Upper lobe of left lung (tissue), 6 donors: ENCODE measurements at regions not wholly inside any gene's neighbourhood (a gene's known extent, or its start where the extent isn't known, plus 50 kb on each side); places are given as distances from the start of the nearest gene placed in this dataset.

Experiments
- ATAC-seq, 2 donors: fragments of 200-7000 bp; cut with Tn5 transposase; one replicate each; pipeline ENCODE4 v1.9.1; 2022; ENCODE audit warnings: mild to moderate bottlenecking in 2 of 2, moderate library complexity in 2 of 2; ENCODE audit not compliant: low FRiP score in 2 of 2
- DNase-seq, 2 donors: peaks; one replicate each; pipeline ENCODE4 v3.0.0-alpha.2; 2019 to 2020
- H3K27ac ChIP-seq, 4 donors: fragments of 200-600 bp; sonication (generic); one replicate each; pipeline ENCODE4 v1.5.1; 2016 to 2019
- H3K27me3 ChIP-seq, 4 donors: fragments of 200-600 bp; sonication (generic); one replicate each; pipeline ENCODE4 v1.5.1; 2017 to 2019
- H3K36me3 ChIP-seq, 4 donors: fragments of 200-600 bp; sonication (generic); one replicate each; pipeline ENCODE4 v1.5.1; 2016 to 2019
- H3K4me1 ChIP-seq, 4 donors: fragments of 200-600 bp; sonication (generic); one replicate each; pipeline ENCODE4 v1.5.1; 2018 to 2019
- H3K4me3 ChIP-seq, 4 donors: fragments of 200-600 bp; sonication (generic); one replicate each; pipeline ENCODE4 v1.5.1; 2017 to 2019; ENCODE audit warnings: mild to moderate bottlenecking in 2 of 4, moderate library complexity in 1 of 4
- H3K9me3 ChIP-seq, 4 donors: fragments of 200-600 bp; sonication (generic); one replicate each; pipeline ENCODE4 v1.5.1; 2018 to 2019
- CTCF ChIP-seq, 6 experiments: fragments of 450-650 bp in 4 of 6; fragments of 200-600 bp in 2 of 6; sonication (generic) in 2 of 6; IDR thresholded peaks; one replicate each; pipeline ENCODE4 v1.5.1; 2016 to 2019; ENCODE audit warnings: antibody characterized with exemption in 6 of 6
- EP300 ChIP-seq, 4 donors: sonication (generic); formaldehyde crosslinking; IDR thresholded peaks; one replicate each; pipeline ENCODE4 v1.5.1; 2017; ENCODE audit warnings: antibody characterized with exemption in 4 of 4, control low read depth in 2 of 4
- POLR2A ChIP-seq, 4 donors: fragments of 450-650 bp; IDR thresholded peaks; one replicate each; pipeline ENCODE4 v1.5.1; 2016 to 2017; ENCODE audit warnings: antibody characterized with exemption in 4 of 4, mild to moderate bottlenecking in 2 of 4
- POLR2AphosphoS5 ChIP-seq, 2 donors: sonication (generic); formaldehyde crosslinking; IDR thresholded peaks; one replicate each; pipeline ENCODE4 v1.5.1; 2017; ENCODE audit warnings: antibody characterized with exemption in 2 of 2
- WGBS, 2 donors: methylation state at CpG; one replicate each; pipeline ENCODE4 v1.1.5; 2017 to 2018; 5-methylcytosine and 5-hydroxymethylcytosine counted together
- donor health status: DM: no; HTN: no; CAD: no; lungs with moderate emphysema.
- donor health status: DM: no; HTN: yes; CAD: no; lungs with severe emphysema.

GRCh38 chr14:25620515-25620914 lies 570.6 kb upstream of the STXBP6 start:
- ATAC-seq, result no peak
- H3K4me1 ChIP-seq, result no peaks in the 10 kb centered on the region

GRCh38 chr14:25615174-25615573 lies 565.2 kb upstream of the STXBP6 start:
- DNase-seq (no peak), ATAC-seq (no peak)
- H3K27ac ChIP-seq, result no peak overlapping the region
- no peaks in the 10 kb centered on the region for H3K36me3 ChIP-seq
- H3K9me3 ChIP-seq, result peaks cover 0 to 14% (median 3%) of the 10 kb centered on the region in 4 donors
- TF ChIP-seq POLR2A (IDR thresholded peaks at IDR 0.05) (no peak), EP300 (IDR thresholded peaks at IDR 0.05) (no peak), CTCF (IDR thresholded peaks at IDR 0.05) (no peak), POLR2AphosphoS5 (IDR thresholded peaks at IDR 0.05) (no peak)
- no peak overlapping the region for H3K4me3 ChIP-seq
- H3K4me1 ChIP-seq, result no peaks in the 10 kb centered on the region
- no peaks in the 10 kb centered on the region for H3K27me3 ChIP-seq

More at GRCh38 chr14:25620515-25620914, 570.6 kb upstream of the STXBP6 start:
- Histone ChIP-seq H3K9me3 (peaks cover 0 to 14% (median 3%) of the 10 kb centered on the region in 4 donors), H3K36me3 (no peaks in the 10 kb centered on the region), H3K27me3 (no peaks in the 10 kb centered on the region), H3K27ac (no peak overlapping the region), H3K4me3 (no peak overlapping the region)
- TF ChIP-seq EP300 (IDR thresholded peaks at IDR 0.05) (no peak), POLR2A (IDR thresholded peaks at IDR 0.05) (no peak), CTCF (IDR thresholded peaks at IDR 0.05) (no peak), POLR2AphosphoS5 (IDR thresholded peaks at IDR 0.05) (no peak)
- DNase-seq, result no peak

GRCh38 chr14:25607192-25607591 lies 557.2 kb upstream of the STXBP6 start:
- no peaks in the 10 kb centered on the region for H3K36me3 ChIP-seq
- DNase-seq (no peak), ATAC-seq (no peak)
- H3K27me3 ChIP-seq, result no peaks in the 10 kb centered on the region
- H3K9me3 ChIP-seq, result peaks cover 0 to 3% (median 0%) of the 10 kb centered on the region in 4 donors
- 19 to 29% methylated on average over 3 of the region's 3 CpGs for WGBS, 2 donors
- no peak overlapping the region for H3K4me3 ChIP-seq
- H3K4me1 ChIP-seq, result no peaks in the 10 kb centered on the region
- no peak overlapping the region for H3K27ac ChIP-seq
- TF ChIP-seq POLR2AphosphoS5 (IDR thresholded peaks at IDR 0.05) (no peak), CTCF (IDR thresholded peaks at IDR 0.05) (no peak), EP300 (IDR thresholded peaks at IDR 0.05) (no peak), POLR2A (IDR thresholded peaks at IDR 0.05) (no peak)

GRCh38 chr14:25602106-25602505 lies 552.2 kb upstream of the STXBP6 start:
- DNase-seq (no peak), ATAC-seq (no peak)
- 85 to 87% methylated on average over 1 of the region's 1 CpG for WGBS, 2 donors
- Histone ChIP-seq H3K27ac (no peak overlapping the region), H3K27me3 (no peaks in the 10 kb centered on the region), H3K36me3 (no peaks in the 10 kb centered on the region), H3K4me1 (no peaks in the 10 kb centered on the region), H3K4me3 (no peak overlapping the region), H3K9me3 (peaks cover 0 to 3% (median 0%) of the 10 kb centered on the region in 4 donors)
- TF ChIP-seq POLR2A (IDR thresholded peaks at IDR 0.05) (no peak), EP300 (IDR thresholded peaks at IDR 0.05) (no peak), POLR2AphosphoS5 (IDR thresholded peaks at IDR 0.05) (no peak), CTCF (IDR thresholded peaks at IDR 0.05) (no peak)

GRCh38 chr14:25588751-25589150 lies 538.8 kb upstream of the STXBP6 start:
- WGBS, 2 donors, result 80 to 85% methylated on average over 3 of the region's 3 CpGs
- DNase-seq (no peak), ATAC-seq (no peak)
- no peaks in the 10 kb centered on the region for H3K9me3 ChIP-seq
- H3K4me1 ChIP-seq, result no peaks in the 10 kb centered on the region
- H3K27me3 ChIP-seq, result no peaks in the 10 kb centered on the region
- no peak overlapping the region for H3K27ac ChIP-seq
- H3K4me3 ChIP-seq, result no peak overlapping the region
- no peaks in the 10 kb centered on the region for H3K36me3 ChIP-seq
- TF ChIP-seq POLR2A (IDR thresholded peaks at IDR 0.05) (no peak), POLR2AphosphoS5 (IDR thresholded peaks at IDR 0.05) (no peak), CTCF (IDR thresholded peaks at IDR 0.05) (no peak), EP300 (IDR thresholded peaks at IDR 0.05) (no peak)
